T-helper 17 cell (primary cell): ENCODE measurements at regions not wholly inside any gene's neighbourhood (a gene's known extent, or its start where the extent isn't known, plus 50 kb on each side); places are given as distances from the start of the nearest gene placed in this dataset.
"Not testable (repeated sequence)": the region's sequence is repeated elsewhere in the genome, so short reads cannot be mapped to it uniquely, and the experiment has no call there.

Experiments
- ATAC-seq: fragments of 150-1000 bp; cut with Tn5 transposase; 2 replicates; pipeline ENCODE4 v1.10.0; 2021; ENCODE audit warnings: mild to moderate bottlenecking, moderate library complexity
- DNase-seq, 3 donors: peaks; one replicate each; pipeline versions ENCODE4 v3.0.0 to v3.0.0-alpha.2; 2020 to 2021
- H3K9me3 ChIP-seq: one replicate; pipeline ENCODE4 v1.7.0; 2013; ENCODE audit warnings: low read length, mild to moderate bottlenecking; ENCODE audit not compliant: control insufficient read depth, poor library complexity, severe bottlenecking
- H3K27ac Mint-ChIP-seq: one replicate; pipeline ENCODE4 v1.8.0; 2022; ENCODE audit warnings: mild to moderate bottlenecking, moderate library complexity, mixed read lengths
- H3K27me3 Mint-ChIP-seq: one replicate; pipeline ENCODE4 v1.8.0; 2022; ENCODE audit warnings: mixed read lengths
- H3K36me3 Mint-ChIP-seq: one replicate; pipeline ENCODE4 v1.8.0; 2022; ENCODE audit warnings: low read depth, mixed read lengths
- H3K4me1 Mint-ChIP-seq: one replicate; pipeline ENCODE4 v1.8.0; 2022; ENCODE audit warnings: mild to moderate bottlenecking, mixed read lengths
- H3K4me3 Mint-ChIP-seq: one replicate; pipeline ENCODE4 v1.8.0; 2022; ENCODE audit warnings: mild to moderate bottlenecking, moderate library complexity, mixed read lengths

DNA sequence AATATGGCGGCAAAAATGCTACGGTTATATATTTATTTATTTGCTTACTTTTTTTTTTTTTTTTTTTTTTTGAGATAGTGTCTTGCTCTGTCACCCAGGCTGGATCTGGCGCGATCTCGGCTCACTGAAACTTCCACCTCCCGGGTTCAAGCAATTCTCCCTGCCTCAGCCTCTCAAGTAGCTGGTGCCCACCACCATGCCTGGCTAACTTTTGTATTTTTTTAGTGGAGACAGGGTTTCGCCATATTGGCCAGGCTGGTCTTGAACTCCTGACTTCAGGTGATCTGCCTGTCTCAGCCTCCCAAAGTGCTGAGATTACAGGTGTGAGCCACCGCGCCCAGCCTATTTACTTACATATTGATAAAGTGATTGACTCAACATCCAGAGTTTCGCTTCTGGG is 511.6 kb downstream of the ZPLD1 start:
- ATAC-seq, H3K36me3 Mint-ChIP-seq, DNase-seq, H3K4me1 Mint-ChIP-seq, H3K4me3 Mint-ChIP-seq, H3K9me3 ChIP-seq, H3K27me3 Mint-ChIP-seq, H3K27ac Mint-ChIP-seq: not testable (repeated sequence)

DNA sequence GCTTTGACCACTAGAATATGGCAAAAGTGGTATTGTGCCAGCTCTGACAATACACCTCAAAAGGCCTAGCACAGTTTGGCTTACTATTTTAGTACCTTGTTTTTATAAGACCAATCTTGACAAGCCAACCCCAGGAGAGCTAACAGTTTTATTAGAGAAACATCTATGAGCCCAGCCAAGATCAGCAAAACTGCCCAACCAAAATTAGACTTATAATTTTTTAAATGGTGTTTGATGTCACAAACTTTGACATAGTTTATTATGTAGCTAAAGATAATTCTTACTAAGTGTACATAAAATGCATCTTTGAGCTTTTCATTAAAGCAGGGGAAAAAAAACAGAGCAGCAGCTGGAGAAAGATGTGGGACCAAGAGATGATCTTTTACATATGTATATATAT is 537.5 kb downstream of the ZPLD1 start:
- Mint-ChIP-seq H3K4me3 (no peak overlapping the region), H3K27ac (no peak overlapping the region), H3K27me3 (no peaks in the 10 kb centered on the region), H3K36me3 (no peaks in the 10 kb centered on the region), H3K4me1 (no peaks in the 10 kb centered on the region)
- DNase-seq (no peak), ATAC-seq (no peak)
- H3K9me3 ChIP-seq = no peaks in the 10 kb centered on the region

DNA sequence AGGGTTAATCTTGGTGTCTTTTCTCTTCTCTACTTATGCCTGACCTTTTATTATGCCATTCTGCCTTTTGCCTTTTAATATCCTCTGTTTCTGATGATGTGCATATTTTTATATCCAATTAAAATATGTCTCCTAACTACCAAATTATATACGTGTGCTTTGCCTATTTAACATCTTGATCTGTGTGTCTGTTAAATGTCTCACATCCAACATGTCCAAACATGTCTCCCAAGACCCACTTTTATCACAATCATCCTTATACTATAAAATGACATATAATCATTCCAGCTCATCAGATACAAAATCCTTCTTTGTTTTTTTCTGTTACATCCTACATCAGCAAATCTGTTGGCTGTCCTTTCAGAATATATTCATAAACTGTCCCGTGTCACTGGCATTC is 539.5 kb downstream of the ZPLD1 start:
- DNase-seq (no peak), ATAC-seq (no peak)
- Mint-ChIP-seq H3K4me1 (no peaks in the 10 kb centered on the region), H3K36me3 (no peaks in the 10 kb centered on the region), H3K27ac (no peak overlapping the region), H3K27me3 (no peaks in the 10 kb centered on the region), H3K4me3 (no peak overlapping the region)
- no peaks in the 10 kb centered on the region for H3K9me3 ChIP-seq

DNA sequence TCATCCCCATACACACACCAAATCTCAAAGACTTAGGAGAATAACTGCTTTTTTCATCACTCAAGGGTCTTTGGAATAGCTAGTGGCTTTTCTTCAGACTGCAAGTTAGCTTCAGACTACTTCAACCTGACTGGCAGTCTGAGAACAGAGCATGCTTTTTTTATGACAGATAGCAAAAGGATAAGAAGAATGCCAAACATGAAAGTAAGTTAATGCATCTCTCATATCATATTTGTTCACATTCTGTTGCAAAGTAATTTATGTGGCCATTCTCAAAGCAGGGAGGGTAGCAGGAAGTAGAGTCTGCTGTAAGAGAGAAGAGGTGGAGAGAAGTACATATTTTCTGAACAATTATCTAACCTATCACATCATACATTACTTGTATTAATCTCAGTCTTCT is 544.4 kb downstream of the ZPLD1 start:
- no peaks in the 10 kb centered on the region for H3K9me3 ChIP-seq
- no peak overlapping the region for H3K27ac Mint-ChIP-seq
- no peaks in the 10 kb centered on the region for H3K27me3 Mint-ChIP-seq
- H3K4me1 Mint-ChIP-seq = no peaks in the 10 kb centered on the region
- DNase-seq = no peak
- H3K4me3 Mint-ChIP-seq = no peak overlapping the region
- no peak for ATAC-seq
- H3K36me3 Mint-ChIP-seq = no peaks in the 10 kb centered on the region

DNA sequence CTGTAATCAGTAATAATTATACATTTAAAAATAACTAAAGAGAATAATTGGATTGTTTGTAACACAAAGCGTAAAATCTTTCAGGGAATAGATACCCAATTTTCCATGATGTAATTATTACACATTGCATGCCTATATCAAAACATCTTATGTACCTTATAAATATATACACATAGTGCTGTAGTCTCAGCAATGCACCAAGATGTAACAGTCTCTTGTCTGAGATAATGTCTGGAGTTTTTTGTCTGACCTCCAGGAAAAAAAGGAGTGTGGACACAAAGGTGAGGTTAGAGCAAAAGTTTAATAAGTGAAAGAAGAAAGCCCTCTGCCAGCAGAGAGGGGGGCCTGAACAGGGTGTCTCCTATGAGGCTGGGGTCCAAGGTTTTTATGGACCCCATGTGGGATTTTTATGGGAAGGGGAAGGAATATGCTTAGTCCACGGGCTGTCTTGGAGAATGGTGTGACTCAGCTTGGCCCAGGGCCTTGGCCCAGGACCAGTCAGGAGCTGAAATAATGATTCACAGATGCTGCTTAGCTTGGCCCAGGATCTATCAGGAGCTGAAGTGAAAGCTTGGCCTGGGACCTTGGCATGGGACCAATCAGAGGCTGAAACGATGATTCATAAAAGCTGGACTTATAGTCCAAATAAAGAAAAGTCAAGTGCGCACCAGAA is 545.0 kb downstream of the ZPLD1 start:
- DNase-seq (no peak), ATAC-seq (no peak)
- no peak overlapping the region for H3K27ac Mint-ChIP-seq
- no peaks in the 10 kb centered on the region for H3K9me3 ChIP-seq
- H3K4me1 Mint-ChIP-seq = no peaks in the 10 kb centered on the region
- H3K27me3 Mint-ChIP-seq = no peaks in the 10 kb centered on the region
- no peak overlapping the region for H3K4me3 Mint-ChIP-seq
- no peaks in the 10 kb centered on the region for H3K36me3 Mint-ChIP-seq

DNA sequence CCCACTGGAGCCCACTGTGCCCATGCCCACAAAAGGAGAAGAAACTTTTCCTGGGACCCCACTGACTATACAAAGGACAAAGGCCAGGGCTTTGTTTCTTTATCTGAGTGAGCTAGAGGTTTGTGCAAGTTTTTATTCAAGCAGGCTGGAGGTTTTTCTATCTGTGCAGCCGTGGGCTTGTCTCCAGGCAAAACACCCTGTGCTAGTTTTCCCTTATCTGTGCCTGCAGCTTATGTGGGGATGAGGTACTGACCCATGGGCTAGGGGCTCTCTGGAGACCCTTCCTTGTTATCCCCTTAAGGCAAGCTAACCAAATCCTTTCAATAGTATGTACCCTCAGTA is 545.5 kb downstream of the ZPLD1 start:
- no peaks in the 10 kb centered on the region for H3K9me3 ChIP-seq
- no peak overlapping the region for H3K27ac Mint-ChIP-seq
- DNase-seq (no peak), ATAC-seq (no peak)
- H3K27me3 Mint-ChIP-seq = no peaks in the 10 kb centered on the region
- H3K36me3 Mint-ChIP-seq = no peaks in the 10 kb centered on the region
- no peaks in the 10 kb centered on the region for H3K4me1 Mint-ChIP-seq
- no peak overlapping the region for H3K4me3 Mint-ChIP-seq

DNA sequence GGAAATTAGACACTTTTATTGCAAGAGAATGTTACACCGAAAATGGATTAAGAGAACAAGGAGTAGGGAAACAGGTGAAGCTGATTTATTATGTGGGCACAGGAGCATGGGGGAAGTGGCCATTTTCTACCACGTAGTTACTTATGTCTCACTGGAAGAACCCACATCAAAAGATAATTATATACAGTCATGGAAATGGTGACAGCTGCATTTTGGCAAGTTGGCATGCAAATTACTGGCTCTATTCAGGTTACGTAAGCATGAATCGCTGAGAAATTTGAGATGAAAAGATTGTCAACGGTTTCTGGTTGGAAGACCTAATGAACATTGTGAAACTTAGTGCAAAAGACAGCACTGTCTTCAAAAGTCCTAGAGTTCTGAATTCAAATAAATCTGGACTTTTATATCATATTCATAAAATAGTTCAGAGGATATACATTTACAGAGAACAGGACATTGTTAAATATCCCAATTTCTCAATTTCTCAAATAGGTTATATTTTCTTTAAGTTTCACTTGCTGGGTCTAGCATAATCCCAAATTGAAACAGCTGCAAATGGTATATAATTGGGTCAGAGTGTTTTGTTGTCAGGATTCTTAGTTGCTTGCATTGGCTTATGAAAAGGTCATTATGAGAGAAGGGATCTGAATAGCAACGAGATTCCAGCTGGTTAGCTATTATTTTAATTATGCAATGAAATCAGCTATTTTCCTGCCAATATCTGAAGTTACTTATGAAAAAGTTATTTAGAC is 567.8 kb downstream of the ZPLD1 start:
- no peak overlapping the region for H3K4me3 Mint-ChIP-seq
- H3K36me3 Mint-ChIP-seq = no peaks in the 10 kb centered on the region
- no peak for DNase-seq
- no peaks in the 10 kb centered on the region for H3K4me1 Mint-ChIP-seq
- ATAC-seq = no peak
- H3K9me3 ChIP-seq = no peaks in the 10 kb centered on the region
- no peak overlapping the region for H3K27ac Mint-ChIP-seq
- H3K27me3 Mint-ChIP-seq = no peaks in the 10 kb centered on the region

DNA sequence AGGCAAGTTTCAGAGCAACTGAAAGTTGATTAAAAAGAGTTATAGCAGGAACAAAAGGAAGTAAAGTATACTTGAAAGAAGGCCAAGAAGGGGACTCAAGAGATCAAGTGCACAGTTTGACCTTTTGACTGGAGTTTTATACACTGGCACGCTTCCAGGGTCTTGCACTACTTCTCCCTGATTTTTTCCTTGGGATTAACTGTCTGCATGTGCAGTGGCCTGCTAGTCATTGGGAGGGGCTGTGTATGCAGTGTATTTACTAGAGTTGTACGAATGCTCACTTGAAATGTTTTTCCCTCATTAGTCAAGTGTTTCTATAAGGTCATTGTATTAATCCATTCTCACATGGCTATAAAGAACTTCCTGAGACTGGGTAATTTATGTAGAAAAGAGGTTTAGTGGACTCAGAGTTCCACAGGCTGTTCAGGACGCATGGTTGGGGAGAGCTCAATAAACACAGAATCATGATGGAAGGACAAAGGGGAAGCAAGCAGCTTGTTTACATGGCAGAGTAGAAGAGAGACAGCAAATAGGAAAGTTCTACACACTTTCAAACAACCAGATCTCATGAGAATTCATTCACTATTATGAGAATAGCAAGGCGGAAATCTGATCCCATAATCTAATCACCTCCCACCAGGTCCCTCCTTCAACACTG is 571.8 kb downstream of the ZPLD1 start:
- ATAC-seq (no peak), DNase-seq (no peak)
- no peaks in the 10 kb centered on the region for H3K9me3 ChIP-seq
- Mint-ChIP-seq H3K36me3 (no peaks in the 10 kb centered on the region), H3K4me1 (no peaks in the 10 kb centered on the region), H3K27ac (no peak overlapping the region), H3K27me3 (no peaks in the 10 kb centered on the region), H3K4me3 (no peak overlapping the region)

DNA sequence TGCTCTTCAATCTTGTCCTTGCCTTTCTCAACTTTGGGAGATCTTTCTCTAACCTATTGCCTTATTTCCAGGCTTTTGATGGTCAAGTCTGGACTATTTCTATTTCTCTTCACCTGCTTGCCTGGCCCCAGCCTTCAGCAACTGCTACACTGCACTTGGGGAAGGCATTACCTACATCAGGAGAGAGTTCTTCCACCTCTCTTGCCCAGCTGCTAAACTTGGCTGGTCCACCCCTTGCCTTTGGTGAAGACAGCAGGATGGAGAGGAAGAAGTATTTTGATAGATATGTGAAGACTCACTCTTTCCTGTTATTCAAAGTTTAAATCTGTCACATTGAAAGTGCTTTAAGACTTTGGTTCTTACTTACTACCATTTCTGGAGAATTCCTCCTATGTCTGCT is 574.8 kb downstream of the ZPLD1 start:
- H3K4me1 Mint-ChIP-seq = no peaks in the 10 kb centered on the region
- ATAC-seq (no peak), DNase-seq (no peak)
- H3K27ac Mint-ChIP-seq = no peak overlapping the region
- no peaks in the 10 kb centered on the region for H3K36me3 Mint-ChIP-seq
- H3K27me3 Mint-ChIP-seq = no peaks in the 10 kb centered on the region
- no peak overlapping the region for H3K4me3 Mint-ChIP-seq
- H3K9me3 ChIP-seq = no peaks in the 10 kb centered on the region

DNA sequence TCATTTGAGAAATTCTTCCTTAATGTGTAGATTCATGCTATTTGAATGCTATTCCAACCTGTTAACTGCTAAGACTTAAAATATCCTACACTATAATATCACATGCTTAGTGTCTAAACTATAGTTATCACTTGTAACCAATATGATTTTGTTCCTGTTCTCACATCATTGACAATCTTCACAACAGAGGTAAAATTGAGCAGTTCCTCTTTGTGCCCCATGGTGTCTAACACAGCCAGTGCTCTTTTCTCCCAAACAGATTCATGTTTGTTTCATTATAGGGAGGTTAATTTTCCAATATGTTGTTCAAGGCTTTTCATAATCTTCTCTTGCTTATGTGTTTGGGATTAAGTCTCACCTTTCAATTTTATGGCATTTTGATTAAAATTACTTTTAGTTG is 591.1 kb downstream of the ZPLD1 start:
- Mint-ChIP-seq H3K27me3 (no peaks in the 10 kb centered on the region), H3K4me1 (no peaks in the 10 kb centered on the region), H3K36me3 (no peaks in the 10 kb centered on the region), H3K4me3 (no peak overlapping the region), H3K27ac (no peak overlapping the region)
- ATAC-seq (no peak), DNase-seq (no peak)
- no peaks in the 10 kb centered on the region for H3K9me3 ChIP-seq

DNA sequence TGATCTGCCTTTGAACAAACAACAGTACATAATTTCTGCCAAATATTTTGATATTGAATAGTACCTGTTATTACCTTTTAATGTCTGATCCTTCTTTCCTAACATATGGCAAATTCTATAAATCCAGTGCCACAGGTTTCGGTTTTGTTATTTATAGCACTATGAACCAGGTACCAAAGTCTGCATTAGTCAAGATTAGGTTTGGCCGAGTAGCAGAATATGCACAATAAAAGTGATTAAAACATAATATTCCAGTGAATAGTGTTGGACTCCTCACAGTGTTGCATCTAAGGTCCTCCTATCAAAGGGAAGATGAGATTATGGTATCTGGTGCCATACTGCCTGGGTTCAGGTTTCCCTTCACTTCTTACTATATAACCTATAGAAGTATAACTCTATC is 599.0 kb downstream of the ZPLD1 start:
- no peaks in the 10 kb centered on the region for H3K4me1 Mint-ChIP-seq

DNA sequence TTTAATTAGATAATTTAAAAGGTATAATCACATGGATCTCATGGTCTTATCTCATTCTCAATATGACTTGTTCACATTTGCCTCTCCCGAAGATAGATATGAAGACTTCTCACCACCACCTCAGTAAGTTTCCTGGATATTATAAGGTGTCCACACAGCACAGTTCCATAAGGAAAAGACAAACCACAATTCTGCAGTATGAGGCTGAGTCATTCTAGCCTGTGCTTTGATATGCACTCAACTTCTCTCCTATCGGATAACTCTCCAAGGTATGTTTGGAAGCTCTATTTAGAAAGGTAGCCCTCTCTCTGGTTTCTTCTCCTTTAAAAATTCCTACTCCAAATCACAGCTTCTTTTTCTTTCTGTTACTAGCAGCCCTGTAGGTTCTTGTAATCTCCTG is 612.8 kb downstream of the ZPLD1 start:
- DNase-seq (no peak), ATAC-seq (no peak)
- no peaks in the 10 kb centered on the region for H3K36me3 Mint-ChIP-seq
- no peak overlapping the region for H3K4me3 Mint-ChIP-seq
- no peak overlapping the region for H3K27ac Mint-ChIP-seq
- H3K4me1 Mint-ChIP-seq = no peaks in the 10 kb centered on the region
- no peaks in the 10 kb centered on the region for H3K9me3 ChIP-seq
- no peaks in the 10 kb centered on the region for H3K27me3 Mint-ChIP-seq

More for the DNA sequence above, 599.0 kb downstream of the ZPLD1 start:
- no peaks in the 10 kb centered on the region for H3K9me3 ChIP-seq
- Mint-ChIP-seq H3K4me3 (no peak overlapping the region), H3K27ac (no peak overlapping the region), H3K27me3 (no peaks in the 10 kb centered on the region), H3K36me3 (no peaks in the 10 kb centered on the region)
- DNase-seq (no peak), ATAC-seq (no peak)

DNA sequence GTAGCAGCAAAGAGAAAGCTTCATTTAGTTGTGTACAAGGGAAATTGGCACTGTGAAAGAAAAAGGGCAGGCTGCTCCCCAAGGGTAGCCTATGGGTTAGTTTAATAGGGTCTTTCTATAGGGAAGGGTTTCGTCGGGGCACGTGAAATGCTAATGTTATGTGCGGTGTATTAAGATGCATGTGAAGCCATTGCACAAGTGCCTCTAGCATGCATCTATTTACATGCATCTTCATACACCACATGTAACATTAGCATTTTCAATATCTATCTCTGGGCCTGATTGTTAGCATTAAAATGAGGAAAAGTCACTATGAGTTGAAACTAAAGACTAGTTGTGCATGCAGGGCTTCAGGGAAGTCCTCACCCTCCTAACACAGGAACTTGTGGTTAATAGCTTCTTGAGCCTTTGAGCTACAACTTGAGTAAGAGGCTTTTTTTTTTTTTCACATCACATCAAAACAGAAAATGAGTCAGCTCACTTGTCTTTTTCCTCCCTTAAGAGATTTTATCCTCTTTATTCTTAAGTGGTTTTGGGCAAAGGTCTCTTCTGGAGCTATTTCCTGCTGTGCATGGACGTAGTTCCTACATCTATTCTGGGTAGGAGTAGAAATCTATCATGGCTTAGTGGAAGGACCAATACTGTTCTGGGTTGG is 613.4 kb downstream of the ZPLD1 start:
- DNase-seq = no peak
- Mint-ChIP-seq H3K27me3 (no peaks in the 10 kb centered on the region), H3K27ac (no peak overlapping the region), H3K36me3 (no peaks in the 10 kb centered on the region), H3K4me1 (no peaks in the 10 kb centered on the region), H3K4me3 (no peak overlapping the region)
- ATAC-seq = no peak
- no peaks in the 10 kb centered on the region for H3K9me3 ChIP-seq
